ENCODE measurements at regions not wholly inside any gene's neighbourhood (a gene's known extent, or its start where the extent isn't known, plus 50 kb on each side); places are given as distances from the start of the nearest gene placed in this dataset.
"Not testable (repeated sequence)": the region's sequence is repeated elsewhere in the genome, so short reads cannot be mapped to it uniquely, and the experiment has no call there.

GRCh38 chr5:57745700-57746651 is 263.4 kb upstream of the ACTBL2 start:
- DNase-seq (ENCODE audit: low spot score), result no peak

- DNase-seq (ENCODE audit: low spot score), result no peak
These were observed 262.4 kb upstream of the ACTBL2 start for GRCh38 chr5:57745029-57745428.

GRCh38 chr5:57741336-57741735 is 258.7 kb upstream of the ACTBL2 start:
- DNase-seq (ENCODE audit: low spot score), result no peak

- DNase-seq (ENCODE audit: low spot score), result no peak
These were observed 256.2 kb upstream of the ACTBL2 start for GRCh38 chr5:57738787-57739186.

- DNase-seq (ENCODE audit: low spot score), result no peak
These were observed 255.7 kb upstream of the ACTBL2 start for GRCh38 chr5:57738301-57738700.

- DNase-seq (ENCODE audit: low spot score), result peak; percentile 9
These were observed 254.1 kb upstream of the ACTBL2 start for GRCh38 chr5:57736716-57737115.

GRCh38 chr5:57735279-57736153 is 252.9 kb upstream of the ACTBL2 start:
- DNase-seq (ENCODE audit: low spot score), result not testable (repeated sequence)

GRCh38 chr5:57734296-57734695 is 251.7 kb upstream of the ACTBL2 start:
- DNase-seq (ENCODE audit: low spot score), result no peak

- DNase-seq (ENCODE audit: low spot score), result no peak
These were observed 245.0 kb upstream of the ACTBL2 start for GRCh38 chr5:57727591-57727990.

GRCh38 chr5:57725658-57726504 is 243.3 kb upstream of the ACTBL2 start:
- no peak for DNase-seq (ENCODE audit: low spot score)

- no peak for DNase-seq (ENCODE audit: low spot score)
These were observed 242.2 kb upstream of the ACTBL2 start for GRCh38 chr5:57724836-57725235.

GRCh38 chr5:57721226-57721625 is 238.6 kb upstream of the ACTBL2 start:
- no peak for DNase-seq (ENCODE audit: low spot score)

- DNase-seq (ENCODE audit: low spot score), result no peak
These were observed 238.0 kb upstream of the ACTBL2 start for GRCh38 chr5:57720656-57721055.

GRCh38 chr5:57719216-57719615 is 236.6 kb upstream of the ACTBL2 start:
- DNase-seq (ENCODE audit: low spot score), result no peak

- DNase-seq (ENCODE audit: low spot score), result no peak
These were observed 235.5 kb upstream of the ACTBL2 start for GRCh38 chr5:57718155-57718554.

GRCh38 chr5:57717555-57717954 is 234.9 kb upstream of the ACTBL2 start:
- no peak for DNase-seq (ENCODE audit: low spot score)

- no peak for DNase-seq (ENCODE audit: low spot score)
These were observed 234.1 kb upstream of the ACTBL2 start for GRCh38 chr5:57716661-57717060.

GRCh38 chr5:57715296-57715695 is 232.7 kb upstream of the ACTBL2 start:
- DNase-seq (ENCODE audit: low spot score), result no peak

- not testable (repeated sequence) for DNase-seq (ENCODE audit: low spot score)
These were observed 230.9 kb upstream of the ACTBL2 start for GRCh38 chr5:57713535-57713934.

GRCh38 chr5:57711946-57712345 is 229.3 kb upstream of the ACTBL2 start:
- no peak for DNase-seq (ENCODE audit: low spot score)

- DNase-seq (ENCODE audit: low spot score), result no peak
These were observed 228.9 kb upstream of the ACTBL2 start for GRCh38 chr5:57711471-57711870.

GRCh38 chr5:57710126-57710525 is 227.5 kb upstream of the ACTBL2 start:
- no peak for DNase-seq (ENCODE audit: low spot score)

Data from globus pallidus (tissue), 1 donor.